ENCODE measurements at regions not wholly inside any gene's neighbourhood (a gene's known extent, or its start where the extent isn't known, plus 50 kb on each side); places are given as distances from the start of the nearest gene placed in this dataset.
"Not testable (repeated sequence)": the region's sequence is repeated elsewhere in the genome, so short reads cannot be mapped to it uniquely, and the experiment has no call there.

DNA sequence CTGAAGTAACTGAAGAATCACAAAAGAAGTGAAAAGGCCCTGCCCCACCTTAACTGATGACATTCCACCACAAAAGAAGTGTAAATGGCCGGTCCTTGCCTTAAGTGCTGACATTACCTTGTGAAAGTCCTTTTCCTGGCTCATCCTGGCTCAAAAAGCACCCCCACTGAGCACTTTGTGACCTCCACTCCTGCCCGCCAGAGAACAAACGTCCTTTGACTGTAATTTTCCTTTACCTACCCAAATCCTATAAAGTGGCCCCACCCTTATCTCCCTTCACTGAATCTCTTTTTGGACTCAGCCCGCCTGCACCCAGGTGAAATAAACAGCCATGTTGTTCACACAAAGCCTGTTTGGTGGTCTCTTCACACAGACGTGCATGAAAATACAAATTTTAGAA lies 549.9 kb upstream of the ADGRL2 start:
- FAIRE-seq (peak; percentile 36), DNase-seq (ENCODE audit: low read depth in 1 of 2, low spot score in 2 of 2) (peak in 1 of 2 experiments; percentile 66)
- Histone ChIP-seq H3K4ac (replicated peaks; ENCODE audit: insufficient read length, low read depth, low read length) (peak overlapping the region; percentile 90), H3K36me3 (ENCODE audit: control insufficient read depth in 2 of 4, insufficient read depth in 4 of 4, low read length in 3 of 4) (peaks cover 0 to 46% (median 0%) of the 10 kb centered on the region in 4 experiments; a peak in 2 of 8 replicates), H3K18ac (ENCODE audit: extremely low read depth, low read length) (peak overlapping the region; percentile 41; the same call in 1 of the 2 replicates), H3K4me3 (ENCODE audit: extremely low read depth in 1 of 4, insufficient read depth in 2 of 4, low read depth in 3 of 4, low read length in 4 of 4) (peak overlapping the region in 2 of 4 experiments; percentile 0 to 25; a peak in 3 of 8 replicates), H4K91ac (replicated peaks; ENCODE audit: insufficient read length, low read length) (peak overlapping the region; percentile 86), H3K27ac (ENCODE audit: low read depth, low read length) (peak overlapping the region; percentile 43; the same call in 1 of the 2 replicates), H3K4me2 (ENCODE audit: insufficient read depth in 1 of 2, low read depth in 2 of 2, low read length in 2 of 2) (peak overlapping the region; percentile 41 to 78), H2BK5ac (ENCODE audit: low read depth, low read length) (peak overlapping the region; percentile 82; the same call in 1 of the 2 replicates), H3K79me2 (ENCODE audit: control insufficient read depth in 1 of 2, insufficient read depth in 2 of 2, low read length in 2 of 2) (peaks cover 0 to 10% of the 10 kb centered on the region in 2 experiments; a peak in 1 of 4 replicates), H2BK120ac (replicated peaks; ENCODE audit: low read depth, low read length) (peak overlapping the region; percentile 98), H3K4me1 (replicated peaks in 1 of 4; ENCODE audit: control insufficient read depth in 3 of 4, insufficient read depth in 4 of 4, low read length in 3 of 4) (peaks cover 0 to 22% (median 5%) of the 10 kb centered on the region in 4 experiments; a peak in 2 of 7 replicates), H4K5ac (ENCODE audit: insufficient read length, low read depth, low read length) (peak overlapping the region; percentile 88), H3K14ac (ENCODE audit: insufficient read length) (peak overlapping the region; percentile 5)
- H2AFZ ChIP-seq (ENCODE audit: low read length); H4K8ac ChIP-seq (ENCODE audit: extremely low read depth, insufficient read depth, low read length); H3K23ac ChIP-seq (ENCODE audit: insufficient read length); H3K9me3 ChIP-seq (ENCODE audit: insufficient read depth in 2 of 2, low read depth in 1 of 2, low read length in 1 of 2); H3K56ac ChIP-seq (replicated peaks; ENCODE audit: insufficient read length, low read depth, low read length); POLR2A ChIA-PET (ENCODE audit: partially characterized antibody); H3K23me2 ChIP-seq (ENCODE audit: low read depth, low read length); H3K79me1 ChIP-seq (ENCODE audit: low read depth, low read length); H4K20me1 ChIP-seq (replicated peaks in 1 of 2; ENCODE audit: control insufficient read depth in 1 of 2, insufficient read depth in 2 of 2, low read length in 2 of 2); H2AK5ac ChIP-seq (ENCODE audit: low read depth, low read length); CTCF ChIA-PET (ENCODE audit: partially characterized antibody); H2BK12ac ChIP-seq (ENCODE audit: low read depth, low read length); H3K9ac ChIP-seq (replicated peaks in 1 of 4; ENCODE audit: extremely low read depth in 1 of 4, low read depth in 3 of 4, low read length in 3 of 4); H3K27me3 ChIP-seq (replicated peaks in 1 of 4; ENCODE audit: control insufficient read depth in 3 of 4, extremely low read depth in 1 of 4, insufficient read depth in 3 of 4, low read length in 3 of 4); H2BK20ac ChIP-seq (ENCODE audit: low read length); H2BK15ac ChIP-seq (ENCODE audit: low read length): not testable (repeated sequence)
- 3% methylated on average over 4 of the region's 5 CpGs; no CpG with 5 or more reads in 1 of the 2 experiments for WGBS, 2 experiments (ENCODE audit: extremely low coverage in 1 of 2, insufficient coverage in 1 of 2, insufficient read length in 1 of 2, insufficient replicate concordance in 2 of 2, low coverage in 1 of 2, low lambda C conversion rate in 2 of 2, missing lambda C conversion rate in 1 of 2)
- TF ChIP-seq NANOG (IDR thresholded peaks at IDR 0.05; ENCODE audit: insufficient read depth, low read depth, low read length, poor library complexity, severe bottlenecking): peak; percentile 32

Measured in H1 (cell line).